ENCODE measurements at regions not wholly inside any gene's neighbourhood (a gene's known extent, or its start where the extent isn't known, plus 50 kb on each side); places are given as distances from the start of the nearest gene placed in this dataset.

- TF ChIP-seq CTCF (IDR thresholded peaks at IDR 0.05) (no peak), POLR2A (IDR thresholded peaks at IDR 0.05) (no peak)
Measured at GRCh38 chr3:141686466-141687291, 51.4 kb upstream of the RNF7 start.

All from heart left ventricle (tissue), 13 donors.